DOHH2 (cell line): ENCODE measurements at regions not wholly inside any gene's neighbourhood (a gene's known extent, or its start where the extent isn't known, plus 50 kb on each side); places are given as distances from the start of the nearest gene placed in this dataset.
"Not testable (repeated sequence)": the region's sequence is repeated elsewhere in the genome, so short reads cannot be mapped to it uniquely, and the experiment has no call there.

ENCODE experiments used
- H3F3A ChIP-seq: fragments of 200-600 bp; sonication (generic), shearing (Covaris generic); 2 replicates; pipeline ENCODE4 v1.6.0; 2016; ENCODE audit warnings: antibody characterized with exemption, mild to moderate bottlenecking; ENCODE audit not compliant: control insufficient read depth, insufficient read depth
- H3K27ac ChIP-seq: fragments of 200-600 bp; sonication (generic); 2 replicates; pipeline ENCODE4 v1.5.1; 2014; ENCODE audit warnings: low read depth, mild to moderate bottlenecking, low read length, moderate library complexity
- H3K27me3 ChIP-seq: fragments of 200-600 bp; sonication (generic); 2 replicates; pipeline ENCODE4 v1.6.1; 2014; ENCODE audit warnings: mild to moderate bottlenecking, low read length, mixed read lengths; ENCODE audit not compliant: control insufficient read depth
- H3K36me3 ChIP-seq: fragments of 200-600 bp; sonication (generic); 2 replicates; pipeline ENCODE4 v1.6.1; 2014; ENCODE audit warnings: mild to moderate bottlenecking, low read length, moderate library complexity, mixed read lengths; ENCODE audit not compliant: control insufficient read depth
- H3K4me1 ChIP-seq: fragments of 200-600 bp; sonication (generic); 2 replicates; pipeline ENCODE4 v1.6.1; 2014; ENCODE audit warnings: mild to moderate bottlenecking, low read length, mixed read lengths; ENCODE audit not compliant: control insufficient read depth
- H3K4me2 ChIP-seq: fragments of 200-600 bp; sonication (generic); 2 replicates; pipeline ENCODE4 v1.6.0; 2014; ENCODE audit warnings: mild to moderate bottlenecking, low read length, moderate library complexity
- H3K4me3 ChIP-seq: fragments of 200-600 bp; sonication (generic); 2 replicates; pipeline ENCODE4 v1.5.1; 2014; ENCODE audit warnings: mild to moderate bottlenecking, low read length, mixed read lengths
- H3K79me2 ChIP-seq: fragments of 200-600 bp; sonication (generic); 2 replicates; pipeline ENCODE4 v1.6.1; 2014; ENCODE audit warnings: mild to moderate bottlenecking, low read length, mixed read lengths; ENCODE audit not compliant: control insufficient read depth
- H3K9me2 ChIP-seq: fragments of 200-600 bp; sonication (generic); replicated peaks from 2 replicates; pipeline ENCODE4 v1.6.1; 2014; ENCODE audit warnings: mild to moderate bottlenecking, low read length, mixed read lengths; ENCODE audit not compliant: control insufficient read depth
- H3K9me3 ChIP-seq: fragments of 200-600 bp; sonication (generic); 2 replicates; pipeline ENCODE4 v1.6.1; 2014; ENCODE audit warnings: antibody characterized with exemption, low read length, mixed read lengths; ENCODE audit not compliant: control insufficient read depth, insufficient read depth
- H4K20me1 ChIP-seq: fragments of 200-600 bp; sonication (generic); 2 replicates; pipeline ENCODE4 v1.6.0; 2014; ENCODE audit warnings: low read depth, mild to moderate bottlenecking, antibody characterized with exemption, low read length, moderate library complexity; ENCODE audit not compliant: control insufficient read depth, insufficient read depth
- EZH2phosphoT487 ChIP-seq: fragments of 200-600 bp; sonication (generic); IDR thresholded peaks from 2 replicates; pipeline ENCODE4 v1.6.1; 2017; ENCODE audit warnings: borderline replicate concordance, mild to moderate bottlenecking, antibody characterized with exemption, low read length, moderate library complexity, mixed read lengths
- TF ChIP-seq, protein P1 (sequence below): fragments of 200-600 bp; sonication (generic); IDR thresholded peaks from one replicate; pipeline ENCODE4 v1.5.1; 2014; ENCODE audit warnings: antibody characterized with exemption, mild to moderate bottlenecking, low read depth, low read length; ENCODE audit not compliant: poor library complexity, severe bottlenecking

DNA sequence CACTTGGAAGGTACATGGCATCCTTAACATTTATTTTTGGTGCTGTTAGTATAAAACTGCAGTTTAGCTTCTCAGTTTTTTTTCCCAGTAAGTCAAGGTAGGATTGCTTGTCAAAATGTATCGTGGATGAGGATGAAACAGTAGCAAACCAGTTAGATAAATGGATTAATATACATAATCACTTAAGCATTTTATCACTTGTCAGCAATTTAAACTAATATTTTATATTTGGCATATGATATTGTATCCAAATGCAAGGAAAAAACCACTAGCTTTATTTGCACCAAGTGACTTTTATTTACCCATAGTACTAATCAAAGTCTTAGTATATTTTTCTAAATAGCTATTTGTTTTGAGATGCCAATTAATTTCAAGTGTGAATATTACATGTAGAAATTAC is 137.7 kb upstream of the XIRP2 start:
- Histone ChIP-seq H3K4me2 (no peak overlapping the region), H3K4me1 (no peaks in the 10 kb centered on the region), H3K4me3 (no peak overlapping the region), H3K27me3 (no peaks in the 10 kb centered on the region), H3K27ac (no peak overlapping the region), H4K20me1 (no peaks in the 10 kb centered on the region), H3F3A (no peaks in the 10 kb centered on the region), H3K9me2 (no peaks in the 10 kb centered on the region), H3K9me3 (no peaks in the 10 kb centered on the region), H3K79me2 (no peaks in the 10 kb centered on the region), H3K36me3 (no peaks in the 10 kb centered on the region)
- no peak for TF ChIP-seq EZH2phosphoT487

DNA sequence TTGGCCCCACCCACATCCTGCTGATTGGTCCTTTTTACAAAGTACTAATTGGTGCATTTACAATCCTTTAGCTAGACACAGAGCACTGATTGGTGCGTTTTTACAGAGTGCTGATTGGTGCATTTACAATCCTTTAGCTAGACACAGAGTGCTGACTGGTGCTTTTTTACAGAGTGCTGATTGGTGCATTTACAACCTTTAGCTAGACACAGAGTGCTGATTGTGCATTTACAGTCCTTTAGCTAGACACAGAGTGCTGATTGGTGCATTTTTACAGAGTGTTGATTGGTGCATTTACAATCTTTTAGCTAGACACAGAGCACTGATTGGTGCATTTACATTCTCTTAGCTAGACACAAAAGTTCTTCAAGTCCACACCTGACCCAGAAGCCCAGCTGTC is 144.2 kb upstream of the XIRP2 start:
- H3K36me3 ChIP-seq, H3K9me3 ChIP-seq, H3K4me3 ChIP-seq, H3K9me2 ChIP-seq, H3F3A ChIP-seq, H3K27ac ChIP-seq, H3K4me2 ChIP-seq, H3K27me3 ChIP-seq, H3K79me2 ChIP-seq, H3K4me1 ChIP-seq, H4K20me1 ChIP-seq: not testable (repeated sequence)

DNA sequence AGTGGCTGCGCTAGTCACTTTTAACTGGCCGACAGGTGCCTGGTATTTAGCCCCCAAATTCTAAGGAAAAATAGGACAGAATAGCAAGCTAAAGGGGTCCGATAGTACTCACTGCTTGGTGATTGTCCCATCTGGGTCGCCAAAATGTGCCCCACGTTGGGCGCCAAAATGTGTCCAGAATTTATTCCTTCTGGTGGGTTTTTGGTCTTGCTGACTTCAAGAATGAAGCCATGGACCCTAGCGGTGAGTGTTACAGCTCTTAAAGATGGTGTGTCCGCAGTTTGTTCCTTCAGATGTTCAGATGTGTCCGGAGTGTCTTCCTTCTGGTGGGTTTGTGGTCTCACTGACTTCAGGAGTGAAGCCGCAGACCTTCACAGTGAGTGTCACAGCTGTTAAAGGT is 144.8 kb upstream of the XIRP2 start:
- H3K4me3 ChIP-seq, H4K20me1 ChIP-seq, H3K4me1 ChIP-seq, H3K79me2 ChIP-seq, H3K36me3 ChIP-seq, H3F3A ChIP-seq, H3K27me3 ChIP-seq, H3K4me2 ChIP-seq, H3K9me3 ChIP-seq, H3K27ac ChIP-seq, H3K9me2 ChIP-seq: not testable (repeated sequence)

DNA sequence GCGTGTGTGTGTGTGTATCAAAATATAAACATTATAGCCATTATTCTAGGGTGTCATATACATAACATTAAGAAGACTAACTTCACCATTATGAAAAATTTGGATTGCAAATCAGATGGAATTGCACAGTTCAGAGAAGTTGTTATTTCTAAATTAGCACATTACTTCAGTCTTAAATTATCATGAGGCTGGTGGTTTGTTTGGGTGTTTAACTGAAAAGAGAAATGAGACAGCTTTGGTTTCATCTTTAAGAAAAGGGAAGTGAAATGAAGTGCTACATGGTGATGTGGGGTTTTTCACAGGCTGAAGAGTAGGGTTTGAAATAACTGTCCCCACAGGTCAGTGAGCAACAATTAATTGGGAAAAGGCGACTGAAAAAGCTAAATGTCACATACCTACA is 161.2 kb upstream of the XIRP2 start:
- Histone ChIP-seq H3K4me2 (peak overlapping the region; percentile 49), H4K20me1 (no peaks in the 10 kb centered on the region), H3K4me1 (peaks cover 41% of the 10 kb centered on the region), H3F3A (no peaks in the 10 kb centered on the region), H3K27ac (peak overlapping the region; percentile 58), H3K4me3 (peak overlapping the region; percentile 42), H3K9me3 (peaks cover 9% of the 10 kb centered on the region), H3K27me3 (no peaks in the 10 kb centered on the region), H3K9me2 (no peaks in the 10 kb centered on the region), H3K79me2 (no peaks in the 10 kb centered on the region), H3K36me3 (no peaks in the 10 kb centered on the region)
- TF ChIP-seq, protein P1, sequence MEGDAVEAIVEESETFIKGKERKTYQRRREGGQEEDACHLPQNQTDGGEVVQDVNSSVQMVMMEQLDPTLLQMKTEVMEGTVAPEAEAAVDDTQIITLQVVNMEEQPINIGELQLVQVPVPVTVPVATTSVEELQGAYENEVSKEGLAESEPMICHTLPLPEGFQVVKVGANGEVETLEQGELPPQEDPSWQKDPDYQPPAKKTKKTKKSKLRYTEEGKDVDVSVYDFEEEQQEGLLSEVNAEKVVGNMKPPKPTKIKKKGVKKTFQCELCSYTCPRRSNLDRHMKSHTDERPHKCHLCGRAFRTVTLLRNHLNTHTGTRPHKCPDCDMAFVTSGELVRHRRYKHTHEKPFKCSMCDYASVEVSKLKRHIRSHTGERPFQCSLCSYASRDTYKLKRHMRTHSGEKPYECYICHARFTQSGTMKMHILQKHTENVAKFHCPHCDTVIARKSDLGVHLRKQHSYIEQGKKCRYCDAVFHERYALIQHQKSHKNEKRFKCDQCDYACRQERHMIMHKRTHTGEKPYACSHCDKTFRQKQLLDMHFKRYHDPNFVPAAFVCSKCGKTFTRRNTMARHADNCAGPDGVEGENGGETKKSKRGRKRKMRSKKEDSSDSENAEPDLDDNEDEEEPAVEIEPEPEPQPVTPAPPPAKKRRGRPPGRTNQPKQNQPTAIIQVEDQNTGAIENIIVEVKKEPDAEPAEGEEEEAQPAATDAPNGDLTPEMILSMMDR = no peak
- TF ChIP-seq EZH2phosphoT487 = no peak

DNA sequence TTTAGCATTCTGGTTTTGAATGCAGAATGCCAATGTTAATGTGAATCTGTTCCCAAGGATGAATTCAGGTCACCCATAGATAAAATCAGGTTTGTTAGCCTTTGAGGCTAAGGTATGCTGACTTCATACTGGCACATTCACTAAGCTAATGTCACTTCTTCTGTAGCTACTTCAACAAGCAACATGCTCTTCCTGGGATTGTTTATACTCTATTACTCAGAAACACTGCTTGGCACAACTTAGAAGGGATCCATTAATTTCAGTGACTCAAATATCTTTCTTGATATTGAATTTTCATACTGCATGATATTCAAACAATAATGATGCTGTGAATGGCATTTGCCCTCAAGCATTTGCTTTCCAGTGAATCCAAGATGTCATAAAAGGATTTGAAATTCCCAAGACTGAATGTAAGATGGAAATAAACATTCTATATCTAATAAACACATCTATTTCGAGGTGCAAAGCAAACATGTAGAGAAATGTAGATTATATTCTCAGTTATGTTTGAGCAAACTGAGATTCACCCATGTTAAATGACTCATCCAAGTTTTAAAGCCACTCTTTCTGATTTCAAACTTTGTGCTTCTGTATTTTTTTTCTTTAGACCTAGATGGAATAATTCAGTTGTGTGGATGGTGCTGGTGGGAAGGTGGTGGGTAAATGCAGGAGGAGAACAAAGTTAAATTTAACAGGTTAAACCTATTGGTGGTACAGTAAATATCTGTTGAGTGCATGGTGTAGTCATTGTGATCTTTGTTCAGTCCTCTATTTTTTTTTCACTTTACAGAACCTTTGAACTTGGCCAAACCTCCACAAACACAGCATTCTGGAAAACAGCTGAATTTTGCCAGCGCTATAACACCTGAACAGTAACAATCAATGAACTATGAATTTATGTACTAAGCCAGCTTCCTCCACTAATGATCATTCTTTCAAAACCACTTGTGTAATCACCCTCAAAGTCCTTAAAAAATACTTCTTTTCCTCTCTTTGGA is 162.1 kb upstream of the XIRP2 start:
- Histone ChIP-seq H3K4me3 (peak overlapping the region; percentile 42), H3K79me2 (no peaks in the 10 kb centered on the region), H4K20me1 (no peaks in the 10 kb centered on the region), H3K27me3 (no peaks in the 10 kb centered on the region), H3K9me3 (peaks cover 9% of the 10 kb centered on the region), H3K4me1 (peaks cover 41% of the 10 kb centered on the region), H3K36me3 (no peaks in the 10 kb centered on the region), H3K27ac (peak overlapping the region; percentile 58), H3F3A (no peaks in the 10 kb centered on the region), H3K9me2 (no peaks in the 10 kb centered on the region), H3K4me2 (peak overlapping the region; percentile 49)
- TF ChIP-seq, protein P1 = no peak
- no peak for TF ChIP-seq EZH2phosphoT487
